Hematopoietic multipotent progenitor cell (in vitro differentiated cells): ENCODE measurements at regions not wholly inside any gene's neighbourhood (a gene's known extent, or its start where the extent isn't known, plus 50 kb on each side); places are given as distances from the start of the nearest gene placed in this dataset.

Source experiments
- DNase-seq, 3 donors: peaks; one replicate each; pipeline ENCODE4 v3.0.0-alpha.2; 2011 to 2015; ENCODE audit warnings: low read depth in 2 of 3, low spot score in 2 of 3

- DNase-seq: no peak
Observed at GRCh38 chr9:82675102-82675501, 387.8 kb downstream of the RASEF start.

DNA sequence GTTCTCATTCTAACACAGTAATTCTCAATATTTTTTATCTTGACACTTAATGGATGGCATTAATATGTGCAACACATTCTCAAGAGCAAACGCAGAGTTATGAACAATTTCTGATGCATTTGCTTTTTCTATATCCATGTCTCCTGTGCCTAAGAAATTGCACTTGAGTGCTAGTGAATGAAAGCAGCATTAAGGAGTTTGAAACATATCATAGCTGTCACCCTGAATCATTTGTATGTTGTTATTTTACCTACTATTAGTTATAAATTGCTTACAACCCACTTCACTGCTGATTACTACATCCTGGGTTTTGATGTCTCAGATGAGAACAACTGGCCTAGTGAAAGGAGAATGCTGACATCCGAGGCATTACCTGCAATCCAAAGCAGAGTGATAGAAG lies 387.3 kb downstream of the RASEF start:
- DNase-seq: no peak

GRCh38 chr9:82677086-82677485 lies 385.9 kb downstream of the RASEF start:
- DNase-seq: no peak

DNA sequence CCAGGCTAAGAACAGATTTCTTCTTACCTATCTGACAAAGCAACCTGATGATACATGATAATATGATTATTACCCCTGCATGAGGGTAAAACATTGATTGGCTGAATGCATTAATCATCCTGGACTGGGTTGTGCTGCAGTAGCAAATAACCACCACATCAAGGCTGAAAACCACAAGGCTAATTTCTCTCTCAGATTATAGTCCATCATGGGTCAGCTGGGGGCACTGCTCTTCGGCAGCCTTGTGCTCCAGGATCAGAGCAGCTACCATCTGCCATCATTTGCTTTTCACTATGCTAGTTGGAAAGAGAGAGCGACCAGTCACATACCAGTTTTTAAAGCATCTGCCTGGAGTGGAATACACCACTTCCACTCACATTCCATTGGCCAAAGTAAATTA lies 383.5 kb downstream of the RASEF start:
- no peak for DNase-seq

GRCh38 chr9:82680179-82680935 lies 382.6 kb downstream of the RASEF start:
- no peak for DNase-seq

DNA sequence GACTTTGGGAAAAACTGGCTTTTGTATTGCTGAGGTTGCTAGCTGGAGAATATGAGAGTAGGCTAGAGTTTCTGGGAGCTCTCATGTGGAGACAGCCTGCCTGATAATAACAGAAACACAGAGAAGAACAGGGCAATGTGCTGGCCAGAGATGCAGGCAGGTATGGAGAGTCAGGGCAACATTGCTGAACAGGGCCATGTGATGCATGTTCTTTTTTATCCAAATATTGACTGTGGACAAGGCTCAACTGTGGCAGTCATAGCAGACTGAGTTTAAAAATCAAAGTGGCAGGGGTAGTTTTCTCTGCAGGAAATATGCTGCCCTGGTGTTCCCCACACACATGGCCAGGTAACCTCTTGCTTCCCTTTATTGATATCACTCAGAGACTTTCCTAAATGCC lies 381.1 kb downstream of the RASEF start:
- no peak for DNase-seq

DNA sequence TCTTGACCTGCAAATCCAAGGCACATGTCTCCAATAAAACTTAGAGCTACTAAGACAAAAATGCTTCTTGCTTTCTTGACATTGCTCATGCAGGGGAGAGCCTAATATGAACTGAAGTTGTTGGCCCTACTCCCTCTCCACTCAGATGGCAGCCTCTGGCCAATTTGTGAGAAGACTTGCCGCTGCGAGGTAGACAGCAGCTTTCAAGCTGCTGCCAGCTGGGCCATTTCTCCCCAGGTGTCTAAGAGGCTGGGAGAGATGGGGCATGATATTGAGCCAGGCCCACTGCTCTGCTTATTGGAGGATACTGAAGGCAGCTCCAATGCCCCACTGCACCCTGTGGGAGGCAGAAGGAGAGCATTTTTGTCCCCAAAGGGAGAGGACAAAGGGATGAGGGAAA lies 380.5 kb downstream of the RASEF start:
- no peak for DNase-seq

DNA sequence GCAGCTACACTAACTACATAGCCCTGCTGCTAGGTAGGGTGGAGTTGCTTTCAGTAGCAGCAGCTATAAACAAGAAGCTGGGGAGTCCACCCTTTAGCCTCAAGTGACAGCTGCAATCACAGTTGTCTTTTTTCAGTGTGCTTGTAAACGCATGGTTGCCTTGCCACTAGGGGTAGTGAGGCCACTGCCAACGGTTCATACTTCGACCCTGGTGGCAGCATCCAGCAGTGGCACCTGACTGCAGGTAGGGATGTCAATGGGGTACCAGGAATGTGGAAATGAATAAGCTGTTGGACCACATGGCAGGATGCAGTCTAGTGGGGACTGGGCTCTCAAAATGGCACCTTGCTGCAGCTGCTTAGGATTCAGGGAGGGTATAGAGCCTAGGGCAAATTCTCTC lies 367.2 kb downstream of the RASEF start:
- no peak for DNase-seq

DNA sequence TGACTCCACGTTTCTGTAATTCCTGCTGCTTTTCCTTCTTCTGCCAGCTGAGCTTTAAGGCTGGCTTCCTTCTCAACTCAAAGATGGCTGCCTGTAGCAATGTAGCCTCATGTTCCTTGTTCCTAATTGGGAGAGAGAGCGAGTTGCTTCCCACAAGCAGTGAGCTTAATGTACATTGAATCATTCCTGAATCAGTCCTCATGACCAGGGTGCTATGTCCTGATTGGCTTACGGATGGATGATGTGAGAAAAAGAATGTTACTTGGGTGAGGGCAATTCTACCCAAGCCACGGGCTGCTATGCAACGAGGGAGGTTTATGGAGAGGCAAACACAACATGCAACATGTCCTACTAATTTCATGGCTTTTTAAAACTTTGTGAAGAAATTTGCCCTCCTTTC lies 356.2 kb downstream of the RASEF start:
- DNase-seq: no peak

- no peak for DNase-seq
Observed at GRCh38 chr9:82716821-82717220, 346.1 kb downstream of the RASEF start.

DNA sequence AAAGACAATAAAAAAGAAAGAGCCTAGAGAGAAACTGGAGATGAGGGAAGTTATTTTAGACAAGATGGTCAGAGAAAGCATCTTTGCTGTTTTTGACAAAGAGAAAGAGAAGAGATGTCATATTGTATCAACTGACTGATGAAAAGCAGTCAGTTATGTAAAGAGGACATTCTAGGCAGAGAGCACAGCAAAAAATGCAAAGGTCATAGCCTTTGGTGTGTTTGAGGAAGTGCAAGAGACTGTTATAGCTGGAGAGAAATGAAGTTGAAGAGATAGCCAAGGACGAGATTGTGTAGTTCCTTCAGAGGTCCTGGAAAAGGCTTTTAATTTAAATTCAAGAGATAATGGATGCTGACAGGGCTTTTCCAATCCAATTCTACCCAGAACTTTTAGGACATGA lies 342.4 kb downstream of the RASEF start:
- DNase-seq: no peak

- DNase-seq: peak in 2 of 3 donors; percentile 5 to 13
Observed at GRCh38 chr9:82721593-82721992, 341.3 kb downstream of the RASEF start.

GRCh38 chr9:82722051-82722450 lies 340.9 kb downstream of the RASEF start:
- DNase-seq: no peak

- no peak for DNase-seq
Observed at GRCh38 chr9:82722561-82722960, 340.4 kb downstream of the RASEF start.

- no peak for DNase-seq
Observed at GRCh38 chr9:82726424-82727276, 336.3 kb downstream of the RASEF start.

- DNase-seq: no peak
Observed at GRCh38 chr9:82729141-82729540, 333.8 kb downstream of the RASEF start.

GRCh38 chr9:82729991-82730589 lies 332.9 kb downstream of the RASEF start:
- no peak for DNase-seq

DNA sequence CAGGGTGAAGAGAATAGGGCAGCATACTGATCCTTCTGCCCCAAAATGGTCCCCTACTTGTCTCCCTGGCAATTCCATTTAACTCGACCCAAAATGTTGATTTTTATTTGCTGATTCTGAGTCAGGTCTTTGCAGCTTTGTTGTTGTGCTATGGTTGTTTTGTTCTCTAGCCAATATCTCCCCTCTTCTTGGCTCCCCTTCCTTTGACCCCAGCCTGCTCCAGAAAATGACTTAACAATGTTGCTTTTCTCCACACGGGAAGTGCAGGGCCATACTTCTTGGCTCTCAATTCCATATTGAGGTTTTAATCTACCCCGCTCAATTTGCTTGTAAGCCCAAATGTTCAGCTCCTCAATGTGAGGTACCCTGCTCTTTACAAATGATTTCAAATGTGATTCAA lies 330.0 kb downstream of the RASEF start:
- DNase-seq: no peak

GRCh38 chr9:82736126-82736525 lies 326.8 kb downstream of the RASEF start:
- DNase-seq: no peak

DNA sequence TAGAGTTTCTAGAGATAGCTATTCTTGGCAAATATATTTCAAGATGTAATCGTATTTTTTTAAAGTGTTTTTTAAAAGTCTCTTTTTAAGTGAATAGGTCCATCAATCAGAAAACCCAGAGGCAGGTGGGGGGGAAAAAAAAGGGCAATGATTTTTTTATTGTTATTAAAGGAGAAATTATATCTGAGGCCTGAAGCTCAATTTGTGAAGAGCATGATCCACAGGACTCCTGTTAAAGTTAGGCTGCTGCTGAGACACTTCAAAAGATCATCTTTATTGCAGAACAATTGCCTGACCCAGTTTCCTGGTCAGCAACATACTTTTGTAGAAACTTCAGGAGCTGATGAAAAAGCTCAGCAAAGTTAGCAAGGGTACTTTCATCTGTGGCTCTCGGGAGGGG lies 326.2 kb downstream of the RASEF start:
- DNase-seq: no peak

DNA sequence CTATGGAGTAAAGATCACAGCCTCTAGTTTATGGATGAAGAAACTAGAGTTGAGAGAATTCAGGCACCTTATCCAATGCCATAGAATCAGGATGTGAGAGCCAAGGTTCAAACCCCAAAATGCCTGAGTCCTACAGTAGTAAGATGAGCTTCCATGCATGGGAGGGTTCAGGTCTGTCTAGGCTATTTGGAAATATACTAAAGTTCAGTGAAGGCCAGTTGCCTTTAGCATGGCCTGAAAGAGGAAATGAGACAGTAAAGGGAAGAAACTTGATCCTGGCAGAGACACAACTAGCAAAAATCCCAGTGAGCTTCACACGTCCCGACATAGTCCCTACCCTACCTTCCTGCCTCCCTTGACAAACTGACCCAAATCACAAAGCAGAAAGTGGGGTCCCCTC lies 317.0 kb downstream of the RASEF start:
- DNase-seq: no peak

- DNase-seq: no peak
Observed at GRCh38 chr9:82750411-82750913, 312.5 kb downstream of the RASEF start.
